SK-N-SH (cell line): ENCODE measurements at regions not wholly inside any gene's neighbourhood (a gene's known extent, or its start where the extent isn't known, plus 50 kb on each side); places are given as distances from the start of the nearest gene placed in this dataset.

Experiments
- CTCF ChIP-seq: fragments of 200-600 bp; sonication (generic); IDR thresholded peaks from 2 replicates; pipeline ENCODE4 v1.6.1; 2017; ENCODE audit warnings: antibody characterized with exemption, mild to moderate bottlenecking, moderate library complexity
- MXI1 ChIP-seq: IDR thresholded peaks from 2 replicates; pipeline ENCODE4 v1.6.1; 2012; ENCODE audit warnings: mild to moderate bottlenecking, low read depth, low read length, improper control_type of control experiment
- NRF1 ChIP-seq: IDR thresholded peaks from 2 replicates; pipeline ENCODE4 v1.6.1; 2012; ENCODE audit warnings: low read depth, mild to moderate bottlenecking, low read length
- POLR2AphosphoS5 ChIP-seq: IDR thresholded peaks from 2 replicates; pipeline ENCODE4 v1.6.1; 2012; ENCODE audit warnings: low read depth, low read length
- TAF1 ChIP-seq: IDR thresholded peaks from 2 replicates; pipeline ENCODE4 v1.6.1; 2012; ENCODE audit warnings: low read depth, mild to moderate bottlenecking, low read length, moderate library complexity, borderline replicate concordance
- YY1 ChIP-seq: IDR thresholded peaks from 2 replicates; pipeline ENCODE4 v1.4.0; 2012; ENCODE audit warnings: low read depth, mild to moderate bottlenecking
- TF ChIP-seq, protein P1 (sequence below): IDR thresholded peaks from 2 replicates; pipeline ENCODE4; 2012
- TF ChIP-seq, protein P2 (sequence below): IDR thresholded peaks from 2 replicates; pipeline ENCODE4 v1.4.0; 2012; ENCODE audit warnings: low read depth, borderline replicate concordance

DNA sequence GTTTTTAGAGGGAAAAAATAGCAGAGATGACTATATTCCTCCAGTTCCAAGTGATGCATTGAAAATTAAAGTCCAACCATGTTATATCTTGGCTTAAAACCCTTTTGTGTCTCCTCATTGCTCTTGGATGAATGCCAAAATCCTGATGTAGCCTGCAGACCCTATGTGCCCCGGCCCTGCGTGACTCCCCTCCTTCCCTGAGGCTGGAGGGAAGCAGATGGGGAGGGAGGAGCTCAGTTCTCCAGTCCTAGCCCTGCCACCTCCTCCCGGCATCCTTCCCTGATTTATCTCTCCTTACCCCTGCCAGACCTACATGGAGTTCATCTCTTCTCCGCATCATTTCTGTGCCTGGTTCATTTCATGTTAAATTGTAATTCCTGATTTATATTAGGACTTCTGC lies 397.4 kb downstream of the PTPRU start:
- no peak for TF ChIP-seq POLR2AphosphoS5
- TF ChIP-seq, protein P1, sequence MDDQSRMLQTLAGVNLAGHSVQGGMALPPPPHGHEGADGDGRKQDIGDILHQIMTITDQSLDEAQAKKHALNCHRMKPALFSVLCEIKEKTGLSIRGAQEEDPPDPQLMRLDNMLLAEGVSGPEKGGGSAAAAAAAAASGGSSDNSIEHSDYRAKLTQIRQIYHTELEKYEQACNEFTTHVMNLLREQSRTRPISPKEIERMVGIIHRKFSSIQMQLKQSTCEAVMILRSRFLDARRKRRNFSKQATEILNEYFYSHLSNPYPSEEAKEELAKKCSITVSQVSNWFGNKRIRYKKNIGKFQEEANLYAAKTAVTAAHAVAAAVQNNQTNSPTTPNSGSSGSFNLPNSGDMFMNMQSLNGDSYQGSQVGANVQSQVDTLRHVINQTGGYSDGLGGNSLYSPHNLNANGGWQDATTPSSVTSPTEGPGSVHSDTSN = no peak
- TF ChIP-seq CTCF = no peak
- TF ChIP-seq, protein P2, sequence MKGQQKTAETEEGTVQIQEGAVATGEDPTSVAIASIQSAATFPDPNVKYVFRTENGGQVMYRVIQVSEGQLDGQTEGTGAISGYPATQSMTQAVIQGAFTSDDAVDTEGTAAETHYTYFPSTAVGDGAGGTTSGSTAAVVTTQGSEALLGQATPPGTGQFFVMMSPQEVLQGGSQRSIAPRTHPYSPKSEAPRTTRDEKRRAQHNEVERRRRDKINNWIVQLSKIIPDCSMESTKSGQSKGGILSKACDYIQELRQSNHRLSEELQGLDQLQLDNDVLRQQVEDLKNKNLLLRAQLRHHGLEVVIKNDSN = no peak
- no peak; the same call in 1 of the 2 replicates for TF ChIP-seq MXI1
- no peak for TF ChIP-seq TAF1
- no peak for TF ChIP-seq YY1
- no peak for TF ChIP-seq NRF1
